Transverse colon (tissue), 4 donors: ENCODE measurements at regions not wholly inside any gene's neighbourhood (a gene's known extent, or its start where the extent isn't known, plus 50 kb on each side); places are given as distances from the start of the nearest gene placed in this dataset.
"Not testable (repeated sequence)": the region's sequence is repeated elsewhere in the genome, so short reads cannot be mapped to it uniquely, and the experiment has no call there.

Source experiments
- DNase-seq: peaks from one replicate; pipeline ENCODE4 v3.0.0-alpha.2; 2019
- H3K27ac ChIP-seq, 4 donors: fragments of 200-600 bp; sonication (generic); 2 replicates each; pipeline ENCODE4 v1.5.1; 2016 to 2018; ENCODE audit warnings: inconsistent platforms in 4 of 4
- H3K27me3 ChIP-seq: fragments of 200-600 bp; sonication (generic); 2 replicates; pipeline ENCODE4 v1.5.1; 2017; ENCODE audit warnings: inconsistent platforms
- H3K36me3 ChIP-seq, 4 donors: fragments of 200-600 bp; sonication (generic); 2 replicates each; pipeline ENCODE4 v1.5.1; 2017 to 2019; ENCODE audit warnings: inconsistent platforms in 4 of 4
- H3K4me1 ChIP-seq, 4 donors: fragments of 200-600 bp; sonication (generic); 2 replicates each; pipeline ENCODE4 v1.5.1; 2017 to 2020; ENCODE audit warnings: inconsistent platforms in 4 of 4
- H3K4me3 ChIP-seq, 4 donors: fragments of 200-600 bp; sonication (generic); 1 replicate in 1 of 4; 2 replicates in 3 of 4; pipeline versions ENCODE4 v1.5.1 to v1.6.1; 2017 to 2019; ENCODE audit warnings: inconsistent platforms in 4 of 4
- H3K9me3 ChIP-seq, 2 donors: fragments of 200-600 bp; sonication (generic); 2 replicates each; pipeline ENCODE4 v1.5.1; 2017 to 2019; ENCODE audit warnings: inconsistent platforms in 2 of 2
- CTCF ChIP-seq, 5 experiments: fragments of 200-600 bp in 3 of 5; fragments of 450-650 bp in 2 of 5; sonication (generic) in 3 of 5; IDR thresholded peaks; 1 replicate in 2 of 5; 2 replicates in 3 of 5; pipeline ENCODE4 v1.5.1; 2016 to 2017; ENCODE audit warnings: antibody characterized with exemption in 5 of 5, inconsistent platforms in 3 of 5, mild to moderate bottlenecking in 2 of 5, moderate library complexity in 1 of 5
- EP300 ChIP-seq: sonication (generic); formaldehyde crosslinking; IDR thresholded peaks from one replicate; pipeline ENCODE4 v1.6.1; 2017; ENCODE audit warnings: antibody characterized with exemption, low read depth
- POLR2A ChIP-seq: fragments of 450-650 bp; IDR thresholded peaks from one replicate; pipeline ENCODE4 v1.6.1; 2016; ENCODE audit warnings: antibody characterized with exemption, mild to moderate bottlenecking, moderate library complexity
- POLR2AphosphoS5 ChIP-seq, 3 donors: sonication (generic); formaldehyde crosslinking; IDR thresholded peaks; one replicate each; pipeline ENCODE4 v1.6.1; 2016; ENCODE audit warnings: antibody characterized with exemption in 3 of 3
- WGBS, 2 donors: methylation state at CpG; one replicate each; pipeline ENCODE4 v1.1.5; 2018; ENCODE audit warnings: low coverage in 1 of 2; 5-methylcytosine and 5-hydroxymethylcytosine counted together
- in situ Hi-C, 4 donors: fragments of 200-750 bp; cut with MboI; loops; one replicate each; pipeline versions ENCODE4 v1.15.0 to v1.15.1; 2017; ENCODE audit warnings: low sequenced_read_pairs in 3 of 4, low pct_ligation_motif_present in 1 of 4, low pct_unique_long_range_greater_than_20kb in 1 of 4
- intact Hi-C: fragments of 100-400 bp; cut with DNase I; formaldehyde crosslinking; loops from one replicate; pipeline ENCODE4 v1.15.1; 2023; ENCODE audit warnings: low total_unique reads

- in situ Hi-C loops, result no loop called here
- intact Hi-C loops, result no loop called here
- Histone ChIP-seq H3K27ac (no peak overlapping the region), H3K9me3 (no peaks in the 10 kb centered on the region), H3K4me3 (no peak overlapping the region), H3K36me3 (no peaks in the 10 kb centered on the region), H3K4me1 (no peaks in the 10 kb centered on the region), H3K27me3 (no peaks in the 10 kb centered on the region)
- DNase-seq, result no peak
- TF ChIP-seq POLR2A, result no peak
- no peak for TF ChIP-seq EP300
- no peak for TF ChIP-seq CTCF (IDR thresholded peaks at IDR 0.05)
- TF ChIP-seq POLR2AphosphoS5 (IDR thresholded peaks at IDR 0.05), result no peak
- 82 to 91% methylated on average over 18 to 20 of the region's 20 CpGs for WGBS, 2 donors
Observed at GRCh38 chr16:21526923-21527807, 72.2 kb upstream of the METTL9 start.

- H3K9me3 ChIP-seq, H3K36me3 ChIP-seq, H3K27ac ChIP-seq, H3K27me3 ChIP-seq, DNase-seq, intact Hi-C loops, H3K4me1 ChIP-seq, H3K4me3 ChIP-seq, in situ Hi-C loops: not testable (repeated sequence)
- 78 to 80% methylated on average over 12 to 13 of the region's 14 CpGs for WGBS, 2 donors
Observed at GRCh38 chr16:21529060-21529658, 70.2 kb upstream of the METTL9 start.

GRCh38 chr16:21530729-21531383 lies 68.5 kb upstream of the METTL9 start:
- DNase-seq, H3K4me1 ChIP-seq, intact Hi-C loops, H3K9me3 ChIP-seq, in situ Hi-C loops, H3K4me3 ChIP-seq, H3K27me3 ChIP-seq, H3K36me3 ChIP-seq, H3K27ac ChIP-seq: not testable (repeated sequence)
- WGBS, 2 donors, result 59 to 88% methylated on average over 2 to 8 of the region's 8 CpGs

GRCh38 chr16:21532996-21533395 lies 66.4 kb upstream of the METTL9 start:
- 94 to 100% methylated on average over 3 to 7 of the region's 7 CpGs for WGBS, 2 donors
- H3K9me3 ChIP-seq, H3K27ac ChIP-seq, H3K4me3 ChIP-seq, H3K4me1 ChIP-seq, H3K36me3 ChIP-seq, H3K27me3 ChIP-seq, in situ Hi-C loops, DNase-seq, intact Hi-C loops: not testable (repeated sequence)

GRCh38 chr16:21533474-21533873 lies 65.9 kb upstream of the METTL9 start:
- DNase-seq, intact Hi-C loops, H3K4me1 ChIP-seq, H3K9me3 ChIP-seq, H3K27ac ChIP-seq, in situ Hi-C loops, H3K27me3 ChIP-seq, H3K36me3 ChIP-seq, H3K4me3 ChIP-seq: not testable (repeated sequence)
- WGBS, 2 donors, result 95% methylated on average over 8 to 10 of the region's 10 CpGs

- H3K36me3 ChIP-seq, in situ Hi-C loops, H3K27ac ChIP-seq, H3K9me3 ChIP-seq, H3K4me1 ChIP-seq, H3K4me3 ChIP-seq, DNase-seq, intact Hi-C loops, H3K27me3 ChIP-seq: not testable (repeated sequence)
- TF ChIP-seq CTCF (IDR thresholded peaks at IDR 0.05), result peak in 1 of 5 experiments; percentile 8
- WGBS, 2 donors, result 88 to 92% methylated on average over 6 to 7 of the region's 7 CpGs
Observed at GRCh38 chr16:21534561-21534960, 64.8 kb upstream of the METTL9 start.

GRCh38 chr16:21535201-21535600 lies 64.2 kb upstream of the METTL9 start:
- intact Hi-C loops, in situ Hi-C loops, H3K27ac ChIP-seq, H3K9me3 ChIP-seq, H3K4me1 ChIP-seq, H3K36me3 ChIP-seq, H3K4me3 ChIP-seq, DNase-seq, H3K27me3 ChIP-seq: not testable (repeated sequence)
- WGBS, 2 donors, result 93% methylated on average over 4 of the region's 7 CpGs; no CpG with 5 or more reads in 1 of the 2 donors

GRCh38 chr16:21536740-21537139 lies 62.6 kb upstream of the METTL9 start:
- DNase-seq, intact Hi-C loops, H3K9me3 ChIP-seq, in situ Hi-C loops, H3K4me1 ChIP-seq, H3K27me3 ChIP-seq, H3K27ac ChIP-seq, H3K4me3 ChIP-seq, H3K36me3 ChIP-seq: not testable (repeated sequence)
- WGBS, 2 donors, result 63 to 93% methylated on average over 2 to 14 of the region's 16 CpGs
